Central memory CD4-positive, alpha-beta T cell (primary cell): ENCODE measurements at regions not wholly inside any gene's neighbourhood (a gene's known extent, or its start where the extent isn't known, plus 50 kb on each side); places are given as distances from the start of the nearest gene placed in this dataset.

Experiments
- DNase-seq: peaks from one replicate; pipeline ENCODE4 v3.0.0; 2022

GRCh38 chr3:43207628-43208085 lies 78.7 kb upstream of the SNRK start:
- no peak for DNase-seq

GRCh38 chr3:43206632-43207031 lies 79.7 kb upstream of the SNRK start:
- no peak for DNase-seq

- DNase-seq: no peak
Measured at GRCh38 chr3:43206105-43206504, 80.2 kb upstream of the SNRK start.

- no peak for DNase-seq
Measured at GRCh38 chr3:43203022-43203421, 83.3 kb upstream of the SNRK start.

GRCh38 chr3:43201581-43201980 lies 84.8 kb upstream of the SNRK start:
- no peak for DNase-seq

- no peak for DNase-seq
Measured at GRCh38 chr3:43199645-43200306, 86.6 kb upstream of the SNRK start.

- DNase-seq: no peak
Measured at GRCh38 chr3:43198791-43199644, 87.3 kb upstream of the SNRK start.

GRCh38 chr3:43198301-43198700 lies 88.0 kb upstream of the SNRK start:
- DNase-seq: no peak

GRCh38 chr3:43197181-43197580 lies 89.2 kb upstream of the SNRK start:
- no peak for DNase-seq

GRCh38 chr3:43196721-43197120 lies 89.6 kb upstream of the SNRK start:
- DNase-seq: no peak

GRCh38 chr3:43195115-43195498 lies 89.2 kb upstream of the POMGNT2 start:
- DNase-seq: no peak

GRCh38 chr3:43194490-43195114 lies 88.7 kb upstream of the POMGNT2 start:
- peak; percentile 50 for DNase-seq

- no peak for DNase-seq
Measured at GRCh38 chr3:43194069-43194468, 88.2 kb upstream of the POMGNT2 start.

- DNase-seq: no peak
Measured at GRCh38 chr3:43192028-43192427, 86.1 kb upstream of the POMGNT2 start.

GRCh38 chr3:43191116-43191515 lies 85.2 kb upstream of the POMGNT2 start:
- no peak for DNase-seq

- no peak for DNase-seq
Measured at GRCh38 chr3:43190670-43191069, 84.8 kb upstream of the POMGNT2 start.

GRCh38 chr3:43187836-43188479 lies 82.1 kb upstream of the POMGNT2 start:
- no peak for DNase-seq

GRCh38 chr3:43185983-43186314 lies 80.1 kb upstream of the POMGNT2 start:
- no peak for DNase-seq

- DNase-seq: no peak
Measured at GRCh38 chr3:43185274-43185982, 79.5 kb upstream of the POMGNT2 start.

GRCh38 chr3:43183456-43183855 lies 77.6 kb upstream of the POMGNT2 start:
- no peak for DNase-seq

GRCh38 chr3:43181202-43181821 lies 75.4 kb upstream of the POMGNT2 start:
- peak; percentile 61 for DNase-seq

GRCh38 chr3:43180694-43181093 lies 74.8 kb upstream of the POMGNT2 start:
- DNase-seq: no peak
